Osteoblast (primary cell): ENCODE measurements at regions not wholly inside any gene's neighbourhood (a gene's known extent, or its start where the extent isn't known, plus 50 kb on each side); places are given as distances from the start of the nearest gene placed in this dataset.

ENCODE experiments used
- DNase-seq: peaks from one replicate; pipeline ENCODE4 v3.0.0; 2011; ENCODE audit warnings: low spot score, mixed read lengths; ENCODE audit not compliant: insufficient read length; ENCODE audit errors: missing footprints
- H2AFZ ChIP-seq: 2 replicates; pipeline ENCODE4 v1.6.0; 2011; ENCODE audit warnings: mild to moderate bottlenecking, low read length
- H3K27ac ChIP-seq: 2 replicates; pipeline ENCODE4 v1.5.1; 2011; ENCODE audit warnings: mild to moderate bottlenecking, low read depth, low read length, moderate library complexity
- H3K27me3 ChIP-seq: 2 replicates; pipeline ENCODE4 v1.6.0; 2012; ENCODE audit warnings: mild to moderate bottlenecking, control low read depth, inconsistent platforms, low read length, moderate library complexity; ENCODE audit not compliant: insufficient read depth
- H3K36me3 ChIP-seq: 2 replicates; pipeline ENCODE4 v1.5.1; 2011; ENCODE audit warnings: mild to moderate bottlenecking, low read length, control low read depth, moderate library complexity; ENCODE audit not compliant: insufficient read depth
- H3K4me1 ChIP-seq: 2 replicates; pipeline ENCODE4 v1.5.1; 2011; ENCODE audit warnings: mild to moderate bottlenecking, low read length, control low read depth, moderate library complexity; ENCODE audit not compliant: insufficient read depth
- H3K4me2 ChIP-seq: 2 replicates; pipeline ENCODE4 v1.6.0; 2011; ENCODE audit warnings: mild to moderate bottlenecking, low read length; ENCODE audit not compliant: insufficient read depth
- H3K4me3 ChIP-seq: fragments of 200-600 bp; sonication (generic); 3 replicates; pipeline ENCODE4 v1.5.1; 2012; ENCODE audit warnings: mild to moderate bottlenecking, low read length, inconsistent platforms; ENCODE audit not compliant: insufficient read depth
- H3K79me2 ChIP-seq: 2 replicates; pipeline ENCODE4 v1.6.0; 2012; ENCODE audit warnings: mild to moderate bottlenecking, low read length, control low read depth, inconsistent platforms; ENCODE audit not compliant: insufficient read depth
- H3K9me3 ChIP-seq: 2 replicates; pipeline ENCODE4 v1.5.1; 2011; ENCODE audit warnings: low read depth, low read length, control low read depth
- H4K20me1 ChIP-seq: 2 replicates; pipeline ENCODE4 v1.6.0; 2012; ENCODE audit warnings: mild to moderate bottlenecking, low read length, control low read depth; ENCODE audit not compliant: insufficient read depth
- CTCF ChIP-seq: IDR thresholded peaks from 2 replicates; pipeline ENCODE4 v1.5.1; 2011; ENCODE audit warnings: mild to moderate bottlenecking, low read depth, low read length, moderate library complexity; ENCODE audit errors: extremely low read depth

GRCh38 chr11:87616511-87616910, 558.7 kb downstream of the RAB38 start:
- Histone ChIP-seq H3K27ac (no peak overlapping the region), H3K4me2 (no peak overlapping the region), H3K9me3 (no peaks in the 10 kb centered on the region), H2AFZ (no peak overlapping the region), H3K79me2 (no peaks in the 10 kb centered on the region), H3K4me3 (no peak overlapping the region), H4K20me1 (no peaks in the 10 kb centered on the region), H3K4me1 (no peaks in the 10 kb centered on the region), H3K27me3 (no peaks in the 10 kb centered on the region), H3K36me3 (no peaks in the 10 kb centered on the region)
- no peak for DNase-seq
- no peak for TF ChIP-seq CTCF

GRCh38 chr11:87604350-87604749, 566.6 kb downstream of the TMEM135 start:
- Histone ChIP-seq H3K4me2 (no peak overlapping the region), H3K36me3 (no peaks in the 10 kb centered on the region), H4K20me1 (no peaks in the 10 kb centered on the region), H3K79me2 (no peaks in the 10 kb centered on the region), H3K27ac (no peak overlapping the region), H3K4me1 (no peaks in the 10 kb centered on the region), H3K9me3 (peaks cover 1% of the 10 kb centered on the region), H3K27me3 (no peaks in the 10 kb centered on the region), H3K4me3 (no peak overlapping the region), H2AFZ (no peak overlapping the region)
- peak; percentile 1 for DNase-seq
- TF ChIP-seq CTCF = no peak

GRCh38 chr11:87603887-87604286, 566.2 kb downstream of the TMEM135 start:
- H3K27me3 ChIP-seq = no peaks in the 10 kb centered on the region
- no peaks in the 10 kb centered on the region for H3K4me1 ChIP-seq
- no peaks in the 10 kb centered on the region for H3K79me2 ChIP-seq
- H3K36me3 ChIP-seq = no peaks in the 10 kb centered on the region
- no peak overlapping the region for H3K4me3 ChIP-seq
- H4K20me1 ChIP-seq = no peaks in the 10 kb centered on the region
- H3K27ac ChIP-seq = no peak overlapping the region
- no peak for DNase-seq
- no peak for TF ChIP-seq CTCF
- peaks cover 1% of the 10 kb centered on the region for H3K9me3 ChIP-seq
- H2AFZ ChIP-seq = no peak overlapping the region
- no peak overlapping the region for H3K4me2 ChIP-seq

GRCh38 chr11:87602776-87603175, 565.0 kb downstream of the TMEM135 start:
- H3K27ac ChIP-seq = no peak overlapping the region
- H3K9me3 ChIP-seq = peaks cover 1% of the 10 kb centered on the region
- no peaks in the 10 kb centered on the region for H3K79me2 ChIP-seq
- no peak overlapping the region for H3K4me3 ChIP-seq
- no peak for TF ChIP-seq CTCF
- DNase-seq = no peak
- H3K4me1 ChIP-seq = no peaks in the 10 kb centered on the region
- H2AFZ ChIP-seq = no peak overlapping the region
- H3K27me3 ChIP-seq = no peaks in the 10 kb centered on the region
- H3K4me2 ChIP-seq = no peak overlapping the region
- H3K36me3 ChIP-seq = no peaks in the 10 kb centered on the region
- no peaks in the 10 kb centered on the region for H4K20me1 ChIP-seq
